ENCODE measurements at regions not wholly inside any gene's neighbourhood (a gene's known extent, or its start where the extent isn't known, plus 50 kb on each side); places are given as distances from the start of the nearest gene placed in this dataset.

DNA sequence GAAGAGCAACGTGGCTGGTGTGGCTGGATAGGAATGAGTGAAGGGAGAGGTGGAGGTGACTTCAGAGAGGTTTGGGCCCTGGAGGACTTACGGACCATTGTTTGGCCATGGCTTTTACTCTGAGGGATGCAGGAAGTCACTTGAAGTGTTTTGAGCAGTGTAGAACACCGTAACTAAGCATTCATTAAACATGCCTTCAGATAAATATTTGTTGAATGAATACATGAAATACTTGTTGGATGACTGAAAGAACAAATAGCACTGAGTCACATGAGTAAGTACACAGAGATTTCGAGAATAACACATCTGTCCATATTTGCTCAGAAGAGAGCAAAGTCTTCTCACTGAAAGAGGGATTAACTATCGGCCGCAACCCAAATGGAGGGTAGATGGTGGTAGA lies 182.7 kb upstream of the SNX19 start:
- TF ChIP-seq, protein P1, sequence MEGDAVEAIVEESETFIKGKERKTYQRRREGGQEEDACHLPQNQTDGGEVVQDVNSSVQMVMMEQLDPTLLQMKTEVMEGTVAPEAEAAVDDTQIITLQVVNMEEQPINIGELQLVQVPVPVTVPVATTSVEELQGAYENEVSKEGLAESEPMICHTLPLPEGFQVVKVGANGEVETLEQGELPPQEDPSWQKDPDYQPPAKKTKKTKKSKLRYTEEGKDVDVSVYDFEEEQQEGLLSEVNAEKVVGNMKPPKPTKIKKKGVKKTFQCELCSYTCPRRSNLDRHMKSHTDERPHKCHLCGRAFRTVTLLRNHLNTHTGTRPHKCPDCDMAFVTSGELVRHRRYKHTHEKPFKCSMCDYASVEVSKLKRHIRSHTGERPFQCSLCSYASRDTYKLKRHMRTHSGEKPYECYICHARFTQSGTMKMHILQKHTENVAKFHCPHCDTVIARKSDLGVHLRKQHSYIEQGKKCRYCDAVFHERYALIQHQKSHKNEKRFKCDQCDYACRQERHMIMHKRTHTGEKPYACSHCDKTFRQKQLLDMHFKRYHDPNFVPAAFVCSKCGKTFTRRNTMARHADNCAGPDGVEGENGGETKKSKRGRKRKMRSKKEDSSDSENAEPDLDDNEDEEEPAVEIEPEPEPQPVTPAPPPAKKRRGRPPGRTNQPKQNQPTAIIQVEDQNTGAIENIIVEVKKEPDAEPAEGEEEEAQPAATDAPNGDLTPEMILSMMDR (IDR thresholded peaks at IDR 0.05; ENCODE audit: low read length), result no peak
- no peak for TF ChIP-seq EZH2 (IDR thresholded peaks at IDR 0.05; ENCODE audit: borderline replicate concordance, low read length)
- no peak overlapping the region for H3K9ac ChIP-seq (ENCODE audit: low read length)
- H3K27ac ChIP-seq (ENCODE audit: low read depth, low read length, poor library complexity, severe bottlenecking), result no peak overlapping the region
- H3K9me3 ChIP-seq (ENCODE audit: low read length), result no peaks in the 10 kb centered on the region
- H3K9me2 ChIP-seq (ENCODE audit: low read depth, low read length), result no peaks in the 10 kb centered on the region
- no peak overlapping the region for H2AFZ ChIP-seq (ENCODE audit: low read length)
- H3K36me3 ChIP-seq (ENCODE audit: insufficient read depth, low read length), result no peaks in the 10 kb centered on the region
- H3K4me2 ChIP-seq (ENCODE audit: low read length), result no peak overlapping the region
- no peaks in the 10 kb centered on the region for H4K20me1 ChIP-seq (ENCODE audit: insufficient read depth, low read length)
- H3K4me3 ChIP-seq (ENCODE audit: low read depth, low read length, poor library complexity, severe bottlenecking), result no peak overlapping the region
- H3K79me2 ChIP-seq (ENCODE audit: insufficient read depth, low read length), result no peaks in the 10 kb centered on the region
- H3K4me1 ChIP-seq (ENCODE audit: insufficient read depth, low read length, severe bottlenecking), result no peaks in the 10 kb centered on the region
- no peaks in the 10 kb centered on the region for H3K27me3 ChIP-seq (ENCODE audit: insufficient read depth, low read length)
- no peaks in the 10 kb centered on the region for H3F3A ChIP-seq (ENCODE audit: insufficient read depth, low read length)

DNA sequence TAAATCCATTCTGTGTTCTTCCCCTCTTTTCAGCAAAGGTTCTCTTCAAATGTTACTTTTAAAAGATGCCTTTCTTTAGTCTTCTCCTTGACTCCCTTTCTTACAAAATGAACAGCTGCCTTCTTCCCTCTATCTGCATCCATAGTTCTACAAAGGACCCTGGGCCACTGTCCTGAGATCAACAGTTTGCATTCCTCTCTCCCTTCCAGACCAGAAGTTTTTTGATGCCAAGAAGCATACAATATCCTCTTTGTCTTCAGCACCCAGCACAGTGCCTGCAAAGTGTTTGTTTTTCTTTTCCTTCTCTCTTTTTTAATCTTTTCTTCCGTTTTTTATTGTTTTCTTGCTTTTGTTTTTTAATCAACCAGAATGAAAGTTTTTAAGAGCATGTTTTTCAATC lies 183.5 kb upstream of the SNX19 start:
- H3K9me2 ChIP-seq (ENCODE audit: low read depth, low read length), result no peaks in the 10 kb centered on the region
- H3K36me3 ChIP-seq (ENCODE audit: insufficient read depth, low read length), result no peaks in the 10 kb centered on the region
- TF ChIP-seq EZH2 (IDR thresholded peaks at IDR 0.05; ENCODE audit: borderline replicate concordance, low read length), result no peak
- TF ChIP-seq, protein P1 (IDR thresholded peaks at IDR 0.05; ENCODE audit: low read length), result no peak
- no peak overlapping the region for H3K9ac ChIP-seq (ENCODE audit: low read length)
- no peaks in the 10 kb centered on the region for H3K4me1 ChIP-seq (ENCODE audit: insufficient read depth, low read length, severe bottlenecking)
- no peak overlapping the region for H2AFZ ChIP-seq (ENCODE audit: low read length)
- no peaks in the 10 kb centered on the region for H4K20me1 ChIP-seq (ENCODE audit: insufficient read depth, low read length)
- no peaks in the 10 kb centered on the region for H3F3A ChIP-seq (ENCODE audit: insufficient read depth, low read length)
- no peak overlapping the region for H3K4me3 ChIP-seq (ENCODE audit: low read depth, low read length, poor library complexity, severe bottlenecking)
- H3K9me3 ChIP-seq (ENCODE audit: low read length), result no peaks in the 10 kb centered on the region
- H3K27ac ChIP-seq (ENCODE audit: low read depth, low read length, poor library complexity, severe bottlenecking), result no peak overlapping the region
- no peak overlapping the region for H3K4me2 ChIP-seq (ENCODE audit: low read length)
- no peaks in the 10 kb centered on the region for H3K79me2 ChIP-seq (ENCODE audit: insufficient read depth, low read length)
- H3K27me3 ChIP-seq (ENCODE audit: insufficient read depth, low read length), result no peaks in the 10 kb centered on the region

DNA sequence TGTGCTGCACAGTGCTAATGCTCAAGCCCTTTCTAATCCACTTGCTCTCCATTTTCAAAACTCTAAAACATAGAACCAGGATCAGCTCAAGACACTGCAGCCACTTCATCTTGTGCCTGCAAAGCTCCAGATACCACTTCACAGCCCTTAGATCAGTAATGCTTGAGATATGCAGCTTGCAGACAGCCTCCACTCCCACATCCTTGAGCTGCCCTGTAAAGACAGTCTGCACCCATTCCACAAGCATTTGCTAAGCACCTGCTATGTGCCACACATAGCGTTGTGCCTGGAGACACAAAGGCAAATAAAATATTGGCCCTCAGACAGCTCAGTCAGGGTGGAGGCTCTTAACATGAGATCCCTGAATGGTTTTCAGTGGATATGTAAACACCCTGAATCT lies 192.5 kb upstream of the SNX19 start:
- Histone ChIP-seq H3K36me3 (ENCODE audit: insufficient read depth, low read length) (no peaks in the 10 kb centered on the region), H3K4me3 (ENCODE audit: low read depth, low read length, poor library complexity, severe bottlenecking) (no peak overlapping the region), H3F3A (ENCODE audit: insufficient read depth, low read length) (no peaks in the 10 kb centered on the region), H2AFZ (ENCODE audit: low read length) (no peak overlapping the region), H3K9me2 (ENCODE audit: low read depth, low read length) (no peaks in the 10 kb centered on the region), H3K9ac (ENCODE audit: low read length) (no peak overlapping the region), H3K27ac (ENCODE audit: low read depth, low read length, poor library complexity, severe bottlenecking) (no peak overlapping the region), H3K9me3 (ENCODE audit: low read length) (no peaks in the 10 kb centered on the region), H3K79me2 (ENCODE audit: insufficient read depth, low read length) (no peaks in the 10 kb centered on the region), H3K4me1 (ENCODE audit: insufficient read depth, low read length, severe bottlenecking) (no peaks in the 10 kb centered on the region), H3K4me2 (ENCODE audit: low read length) (no peak overlapping the region), H3K27me3 (ENCODE audit: insufficient read depth, low read length) (no peaks in the 10 kb centered on the region), H4K20me1 (ENCODE audit: insufficient read depth, low read length) (no peaks in the 10 kb centered on the region)
- TF ChIP-seq EZH2 (IDR thresholded peaks at IDR 0.05; ENCODE audit: borderline replicate concordance, low read length), result no peak
- TF ChIP-seq, protein P1 (IDR thresholded peaks at IDR 0.05; ENCODE audit: low read length), result no peak

All from OCI-LY1 (cell line).